Liver (tissue), 8 donors: ENCODE measurements at regions not wholly inside any gene's neighbourhood (a gene's known extent, or its start where the extent isn't known, plus 50 kb on each side); places are given as distances from the start of the nearest gene placed in this dataset.

Experiments used
- DNase-seq: peaks from one replicate; pipeline ENCODE4 v3.0.0-alpha.2; 2017; ENCODE audit warnings: low spot score
- H3K27ac ChIP-seq, 2 donors: one replicate each; pipeline ENCODE4 v1.7.0; 2013; ENCODE audit warnings: inconsistent platforms in 2 of 2, low read length in 2 of 2, control low read depth in 1 of 2, low read depth in 1 of 2, mild to moderate bottlenecking in 1 of 2
- H3K27me3 ChIP-seq, 4 donors: one replicate each; pipeline versions ENCODE4 v1.6.1 to v1.7.0; 2013; ENCODE audit warnings: low read length in 3 of 4, inconsistent platforms in 1 of 4, mild to moderate bottlenecking in 1 of 4, moderate library complexity in 1 of 4; ENCODE audit not compliant: control insufficient read depth in 4 of 4, insufficient read depth in 4 of 4
- H3K36me3 ChIP-seq, 4 donors: one replicate each; pipeline versions ENCODE4 v1.6.1 to v1.7.0; 2013; ENCODE audit warnings: low read length in 3 of 4, mild to moderate bottlenecking in 3 of 4, low read depth in 1 of 4, moderate library complexity in 1 of 4; ENCODE audit not compliant: control insufficient read depth in 4 of 4, insufficient read depth in 3 of 4
- H3K4me1 ChIP-seq, 4 donors: one replicate each; pipeline versions ENCODE4 v1.6.1 to v1.7.0; 2013; ENCODE audit warnings: low read length in 3 of 4, mild to moderate bottlenecking in 3 of 4, moderate library complexity in 1 of 4; ENCODE audit not compliant: control insufficient read depth in 4 of 4, insufficient read depth in 4 of 4
- H3K4me3 ChIP-seq, 3 donors: one replicate each; pipeline versions ENCODE4 v1.6.1 to v1.7.0; 2013; ENCODE audit warnings: low read length in 3 of 3, control low read depth in 1 of 3, low read depth in 1 of 3, mild to moderate bottlenecking in 1 of 3
- H3K9ac ChIP-seq, 2 donors: one replicate each; pipeline ENCODE4 v1.7.0; 2013; ENCODE audit warnings: low read length in 2 of 2, mild to moderate bottlenecking in 2 of 2, moderate library complexity in 2 of 2, control low read depth in 1 of 2, low read depth in 1 of 2
- H3K9me3 ChIP-seq, 4 donors: one replicate each; pipeline versions ENCODE4 v1.6.1 to v1.7.0; 2013; ENCODE audit warnings: low read length in 3 of 4; ENCODE audit not compliant: control insufficient read depth in 4 of 4
- EGR1 ChIP-seq, 2 donors: IDR thresholded peaks; 2 replicates each; pipeline ENCODE4 v1.6.1; 2016 to 2018; ENCODE audit warnings: antibody characterized with exemption in 2 of 2, low read depth in 2 of 2
- FOXA1 ChIP-seq: IDR thresholded peaks from 2 replicates; pipeline ENCODE4 v1.6.1; 2016; ENCODE audit warnings: antibody characterized with exemption
- FOXA2 ChIP-seq: IDR thresholded peaks from 2 replicates; pipeline ENCODE4 v1.6.1; 2016; ENCODE audit warnings: antibody characterized with exemption
- GABPA ChIP-seq, 2 donors: IDR thresholded peaks in 1 of 2; conservative IDR thresholded peaks in 1 of 2; 2 replicates each; pipeline ENCODE4 v1.6.1; 2016; ENCODE audit warnings: antibody characterized with exemption in 2 of 2, mild to moderate bottlenecking in 1 of 2, moderate library complexity in 1 of 2
- HNF4A ChIP-seq, 2 donors: conservative IDR thresholded peaks; 2 replicates each; pipeline ENCODE4 v1.6.1; 2016; ENCODE audit warnings: antibody characterized with exemption in 2 of 2, mild to moderate bottlenecking in 2 of 2
- HNF4G ChIP-seq: IDR thresholded peaks from 2 replicates; pipeline ENCODE4 v1.6.1; 2016; ENCODE audit warnings: antibody characterized with exemption
- JUND ChIP-seq, 2 donors: IDR thresholded peaks; 2 replicates each; pipeline ENCODE4 v1.6.1; 2016; ENCODE audit warnings: antibody characterized with exemption in 2 of 2
- NR2F2 ChIP-seq: IDR thresholded peaks from 2 replicates; pipeline ENCODE4 v1.6.1; 2016; ENCODE audit warnings: antibody characterized with exemption
- RAD21 ChIP-seq, 2 donors: IDR thresholded peaks; 2 replicates each; pipeline ENCODE4 v1.6.1; 2016; ENCODE audit warnings: antibody characterized with exemption in 2 of 2, mild to moderate bottlenecking in 2 of 2
- RXRA ChIP-seq, 2 donors: IDR thresholded peaks; 2 replicates each; pipeline ENCODE4 v1.6.1; 2017 to 2018; ENCODE audit warnings: antibody characterized with exemption in 2 of 2, mild to moderate bottlenecking in 1 of 2
- SP1 ChIP-seq: IDR thresholded peaks from 2 replicates; pipeline ENCODE4 v1.6.1; 2018; ENCODE audit warnings: antibody characterized with exemption, mild to moderate bottlenecking
- TAF1 ChIP-seq: conservative IDR thresholded peaks from 2 replicates; pipeline ENCODE4 v1.6.1; 2016; ENCODE audit warnings: antibody characterized with exemption, mild to moderate bottlenecking
- WGBS: extraction: QIAGEN DNeasy Blood & Tissue Kit; methylation state at CpG from one replicate; pipeline ENCODE4 v1.1.7; 2013; 5-methylcytosine and 5-hydroxymethylcytosine counted together
- TF ChIP-seq, protein P1 (sequence below): IDR thresholded peaks from 2 replicates; pipeline ENCODE4 v1.6.1; 2016; ENCODE audit warnings: antibody characterized with exemption
- TF ChIP-seq, protein P2 (sequence below): IDR thresholded peaks from 2 replicates; pipeline ENCODE4 v1.6.1; 2016; ENCODE audit warnings: antibody characterized with exemption, mild to moderate bottlenecking
- TF ChIP-seq, protein P3 (sequence below): IDR thresholded peaks from 2 replicates; pipeline ENCODE4 v1.6.1; 2016; ENCODE audit warnings: antibody characterized with exemption
- TF ChIP-seq, protein P4 (sequence below): IDR thresholded peaks from 2 replicates; pipeline ENCODE4 v1.6.1; 2016; ENCODE audit warnings: antibody characterized with exemption
- TF ChIP-seq, protein P5 (sequence below): fragments of 150-350 bp; IDR thresholded peaks from 2 replicates; pipeline ENCODE4 v1.5.1; 2017; ENCODE audit warnings: improper control_type of control experiment, low read depth, low read length; ENCODE audit not compliant: missing input control
- donor health status: healthy.
- donor health status: healthy.
- donor health status: healthy.
- donor health status: healthy.
- donor health status: healthy.

DNA sequence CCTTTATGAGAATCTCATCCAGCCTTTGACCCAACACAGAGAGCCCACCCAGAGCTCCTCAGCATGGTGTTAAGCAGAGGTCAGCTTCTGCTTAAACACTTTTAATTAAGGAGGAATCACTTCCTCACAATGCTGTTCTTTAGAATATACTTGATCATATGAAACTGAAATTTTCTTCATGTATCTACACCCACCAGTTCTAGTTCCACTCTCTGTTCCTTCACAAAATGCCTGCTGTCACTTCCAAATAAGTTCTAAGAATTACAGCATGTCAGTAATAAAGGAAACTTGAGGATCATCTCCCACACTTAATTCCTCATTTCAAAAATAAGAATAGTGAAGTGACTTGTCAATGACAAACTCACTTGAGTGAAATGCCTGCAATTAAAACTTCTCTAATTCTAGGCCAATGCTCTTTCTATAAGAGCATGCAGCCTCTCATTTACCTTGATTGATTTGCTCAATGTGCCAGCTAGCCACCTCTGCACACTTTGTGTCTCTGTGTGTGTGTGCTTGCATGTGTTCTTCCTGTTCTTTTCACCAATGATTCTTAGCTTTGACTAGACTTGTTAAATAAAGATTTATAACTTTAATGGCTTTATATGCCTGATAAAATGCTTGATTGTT, 356.3 kb downstream of the PLPP3 start:
- DNase-seq = no peak
- Histone ChIP-seq H3K9me3 (no peaks in the 10 kb centered on the region), H3K4me1 (no peaks in the 10 kb centered on the region), H3K9ac (no peak overlapping the region), H3K27ac (no peak overlapping the region), H3K36me3 (no peaks in the 10 kb centered on the region), H3K27me3 (no peaks in the 10 kb centered on the region), H3K4me3 (no peak overlapping the region)
- TF ChIP-seq SP1 (no peak), HNF4G (no peak), EGR1 (IDR thresholded peaks at IDR 0.05; ENCODE audit: low read depth in 2 of 2) (no peak), GABPA (IDR thresholded peaks at IDR 0.05 in 1 of 2, conservative IDR thresholded peaks at IDR 0.05 in 1 of 2) (no peak), JUND (IDR thresholded peaks at IDR 0.05) (no peak), NR2F2 (no peak), TAF1 (no peak), FOXA1 (no peak), FOXA2 (no peak), RXRA (IDR thresholded peaks at IDR 0.05) (no peak), RAD21 (IDR thresholded peaks at IDR 0.05) (no peak), HNF4A (conservative IDR thresholded peaks at IDR 0.05) (no peak)
- TF ChIP-seq, protein P1, sequence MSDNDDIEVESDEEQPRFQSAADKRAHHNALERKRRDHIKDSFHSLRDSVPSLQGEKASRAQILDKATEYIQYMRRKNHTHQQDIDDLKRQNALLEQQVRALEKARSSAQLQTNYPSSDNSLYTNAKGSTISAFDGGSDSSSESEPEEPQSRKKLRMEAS = no peak
- TF ChIP-seq, protein P2, sequence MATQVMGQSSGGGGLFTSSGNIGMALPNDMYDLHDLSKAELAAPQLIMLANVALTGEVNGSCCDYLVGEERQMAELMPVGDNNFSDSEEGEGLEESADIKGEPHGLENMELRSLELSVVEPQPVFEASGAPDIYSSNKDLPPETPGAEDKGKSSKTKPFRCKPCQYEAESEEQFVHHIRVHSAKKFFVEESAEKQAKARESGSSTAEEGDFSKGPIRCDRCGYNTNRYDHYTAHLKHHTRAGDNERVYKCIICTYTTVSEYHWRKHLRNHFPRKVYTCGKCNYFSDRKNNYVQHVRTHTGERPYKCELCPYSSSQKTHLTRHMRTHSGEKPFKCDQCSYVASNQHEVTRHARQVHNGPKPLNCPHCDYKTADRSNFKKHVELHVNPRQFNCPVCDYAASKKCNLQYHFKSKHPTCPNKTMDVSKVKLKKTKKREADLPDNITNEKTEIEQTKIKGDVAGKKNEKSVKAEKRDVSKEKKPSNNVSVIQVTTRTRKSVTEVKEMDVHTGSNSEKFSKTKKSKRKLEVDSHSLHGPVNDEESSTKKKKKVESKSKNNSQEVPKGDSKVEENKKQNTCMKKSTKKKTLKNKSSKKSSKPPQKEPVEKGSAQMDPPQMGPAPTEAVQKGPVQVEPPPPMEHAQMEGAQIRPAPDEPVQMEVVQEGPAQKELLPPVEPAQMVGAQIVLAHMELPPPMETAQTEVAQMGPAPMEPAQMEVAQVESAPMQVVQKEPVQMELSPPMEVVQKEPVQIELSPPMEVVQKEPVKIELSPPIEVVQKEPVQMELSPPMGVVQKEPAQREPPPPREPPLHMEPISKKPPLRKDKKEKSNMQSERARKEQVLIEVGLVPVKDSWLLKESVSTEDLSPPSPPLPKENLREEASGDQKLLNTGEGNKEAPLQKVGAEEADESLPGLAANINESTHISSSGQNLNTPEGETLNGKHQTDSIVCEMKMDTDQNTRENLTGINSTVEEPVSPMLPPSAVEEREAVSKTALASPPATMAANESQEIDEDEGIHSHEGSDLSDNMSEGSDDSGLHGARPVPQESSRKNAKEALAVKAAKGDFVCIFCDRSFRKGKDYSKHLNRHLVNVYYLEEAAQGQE = no peak
- TF ChIP-seq, protein P3, sequence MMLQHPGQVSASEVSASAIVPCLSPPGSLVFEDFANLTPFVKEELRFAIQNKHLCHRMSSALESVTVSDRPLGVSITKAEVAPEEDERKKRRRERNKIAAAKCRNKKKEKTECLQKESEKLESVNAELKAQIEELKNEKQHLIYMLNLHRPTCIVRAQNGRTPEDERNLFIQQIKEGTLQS = no peak
- TF ChIP-seq, protein P4, sequence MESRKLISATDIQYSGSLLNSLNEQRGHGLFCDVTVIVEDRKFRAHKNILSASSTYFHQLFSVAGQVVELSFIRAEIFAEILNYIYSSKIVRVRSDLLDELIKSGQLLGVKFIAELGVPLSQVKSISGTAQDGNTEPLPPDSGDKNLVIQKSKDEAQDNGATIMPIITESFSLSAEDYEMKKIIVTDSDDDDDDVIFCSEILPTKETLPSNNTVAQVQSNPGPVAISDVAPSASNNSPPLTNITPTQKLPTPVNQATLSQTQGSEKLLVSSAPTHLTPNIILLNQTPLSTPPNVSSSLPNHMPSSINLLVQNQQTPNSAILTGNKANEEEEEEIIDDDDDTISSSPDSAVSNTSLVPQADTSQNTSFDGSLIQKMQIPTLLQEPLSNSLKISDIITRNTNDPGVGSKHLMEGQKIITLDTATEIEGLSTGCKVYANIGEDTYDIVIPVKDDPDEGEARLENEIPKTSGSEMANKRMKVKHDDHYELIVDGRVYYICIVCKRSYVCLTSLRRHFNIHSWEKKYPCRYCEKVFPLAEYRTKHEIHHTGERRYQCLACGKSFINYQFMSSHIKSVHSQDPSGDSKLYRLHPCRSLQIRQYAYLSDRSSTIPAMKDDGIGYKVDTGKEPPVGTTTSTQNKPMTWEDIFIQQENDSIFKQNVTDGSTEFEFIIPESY = no peak

DNA sequence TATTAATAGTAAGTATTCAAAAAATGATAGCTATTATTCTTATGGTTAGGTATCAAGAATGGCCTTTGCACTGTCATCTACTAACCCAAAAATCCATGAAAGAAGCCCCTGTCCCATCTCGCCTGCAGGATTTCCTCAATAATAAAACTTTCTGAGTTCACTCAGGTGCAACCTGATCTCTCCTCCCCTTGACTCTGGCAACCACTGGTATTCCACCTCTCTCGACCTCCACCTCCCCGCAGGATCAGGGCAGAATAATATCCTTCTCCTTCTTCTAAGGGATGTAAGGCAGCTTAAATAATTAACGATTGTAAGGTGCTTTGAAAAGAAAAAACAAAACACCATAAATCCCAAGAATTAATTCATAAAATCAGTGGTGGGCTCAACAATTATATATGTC, 359.3 kb downstream of the PLPP3 start:
- Histone ChIP-seq H3K9me3 (no peaks in the 10 kb centered on the region), H3K36me3 (no peaks in the 10 kb centered on the region), H3K4me1 (no peaks in the 10 kb centered on the region), H3K9ac (no peak overlapping the region), H3K27me3 (no peaks in the 10 kb centered on the region), H3K4me3 (no peak overlapping the region), H3K27ac (no peak overlapping the region)
- no peak for DNase-seq
- 95% methylated on average over 4 of the region's 4 CpGs for WGBS
- TF ChIP-seq GABPA (IDR thresholded peaks at IDR 0.05 in 1 of 2, conservative IDR thresholded peaks at IDR 0.05 in 1 of 2) (no peak), EGR1 (IDR thresholded peaks at IDR 0.05; ENCODE audit: low read depth in 2 of 2) (no peak), RXRA (IDR thresholded peaks at IDR 0.05) (no peak), SP1 (no peak), TAF1 (no peak), NR2F2 (no peak)
- TF ChIP-seq, protein P2 = no peak
- TF ChIP-seq, protein P5, sequence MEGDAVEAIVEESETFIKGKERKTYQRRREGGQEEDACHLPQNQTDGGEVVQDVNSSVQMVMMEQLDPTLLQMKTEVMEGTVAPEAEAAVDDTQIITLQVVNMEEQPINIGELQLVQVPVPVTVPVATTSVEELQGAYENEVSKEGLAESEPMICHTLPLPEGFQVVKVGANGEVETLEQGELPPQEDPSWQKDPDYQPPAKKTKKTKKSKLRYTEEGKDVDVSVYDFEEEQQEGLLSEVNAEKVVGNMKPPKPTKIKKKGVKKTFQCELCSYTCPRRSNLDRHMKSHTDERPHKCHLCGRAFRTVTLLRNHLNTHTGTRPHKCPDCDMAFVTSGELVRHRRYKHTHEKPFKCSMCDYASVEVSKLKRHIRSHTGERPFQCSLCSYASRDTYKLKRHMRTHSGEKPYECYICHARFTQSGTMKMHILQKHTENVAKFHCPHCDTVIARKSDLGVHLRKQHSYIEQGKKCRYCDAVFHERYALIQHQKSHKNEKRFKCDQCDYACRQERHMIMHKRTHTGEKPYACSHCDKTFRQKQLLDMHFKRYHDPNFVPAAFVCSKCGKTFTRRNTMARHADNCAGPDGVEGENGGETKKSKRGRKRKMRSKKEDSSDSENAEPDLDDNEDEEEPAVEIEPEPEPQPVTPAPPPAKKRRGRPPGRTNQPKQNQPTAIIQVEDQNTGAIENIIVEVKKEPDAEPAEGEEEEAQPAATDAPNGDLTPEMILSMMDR = no peak
